ENCODE measurements at regions not wholly inside any gene's neighbourhood (a gene's known extent, or its start where the extent isn't known, plus 50 kb on each side); places are given as distances from the start of the nearest gene placed in this dataset.

DNA sequence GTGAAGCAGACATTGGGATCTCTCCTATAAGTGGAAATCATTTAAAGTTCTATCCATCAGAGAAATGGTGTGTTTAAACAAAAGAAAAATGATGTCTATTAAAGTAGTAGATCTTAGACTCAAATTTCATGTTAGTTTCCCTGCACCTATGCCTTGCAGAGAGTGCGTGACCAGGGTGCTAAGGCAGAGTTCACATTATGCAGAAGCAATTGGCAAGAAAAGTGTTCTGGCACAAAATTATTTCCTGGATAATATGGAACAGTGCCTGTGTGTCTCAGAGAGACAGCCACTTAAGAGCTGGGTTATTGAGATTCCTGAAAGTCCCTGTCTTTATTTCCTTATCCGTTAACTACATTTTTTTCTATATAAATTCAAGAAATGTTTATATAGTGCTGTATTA is 457.0 kb downstream of the CDH8 start:
- Mint-ChIP-seq H3K27ac (no peak overlapping the region), H3K27me3 (ENCODE audit: low read depth) (peaks cover 4% of the 10 kb centered on the region)
- no peak for TF ChIP-seq CTCF (IDR thresholded peaks at IDR 0.05; ENCODE audit: unreplicated experiment in 3 of 3)

DNA sequence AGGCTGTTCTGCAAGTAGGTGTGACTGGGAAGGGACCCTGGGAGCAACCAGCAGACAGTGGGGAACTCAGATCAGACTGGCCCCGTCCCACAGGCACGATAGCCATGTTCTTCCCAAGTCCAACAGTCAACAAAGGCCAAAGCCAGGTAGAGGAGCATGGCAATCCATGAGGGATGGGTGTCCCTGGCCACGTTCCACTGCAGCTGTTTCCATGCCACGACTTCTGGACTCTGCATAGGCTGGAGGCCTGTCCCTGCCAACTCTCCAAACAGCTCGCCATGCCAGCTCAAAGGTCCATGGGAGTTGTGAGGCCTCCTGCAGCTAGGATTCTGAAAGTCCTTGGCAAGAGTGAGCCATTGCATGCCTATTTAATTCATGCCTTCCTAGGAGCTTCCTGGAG is 459.8 kb downstream of the CDH8 start:
- H3K4me3 Mint-ChIP-seq, result no peak overlapping the region
- no peak overlapping the region for H3K27ac Mint-ChIP-seq
- no peaks in the 10 kb centered on the region for H3K36me3 Mint-ChIP-seq (ENCODE audit: low read depth)
- H3K27me3 Mint-ChIP-seq (ENCODE audit: low read depth), result peaks cover 4% of the 10 kb centered on the region
- TF ChIP-seq CTCF (IDR thresholded peaks at IDR 0.05; ENCODE audit: unreplicated experiment in 3 of 3), result no peak
- no peaks in the 10 kb centered on the region for H3K9me3 Mint-ChIP-seq
- H3K4me1 Mint-ChIP-seq, result no peaks in the 10 kb centered on the region

More for the DNA sequence above, 457.0 kb downstream of the CDH8 start:
- Mint-ChIP-seq H3K4me3 (no peak overlapping the region), H3K9me3 (no peaks in the 10 kb centered on the region), H3K36me3 (ENCODE audit: low read depth) (no peaks in the 10 kb centered on the region), H3K4me1 (no peaks in the 10 kb centered on the region)

- no peak overlapping the region for H3K4me3 Mint-ChIP-seq
- TF ChIP-seq CTCF (IDR thresholded peaks at IDR 0.05; ENCODE audit: unreplicated experiment in 3 of 3), result no peak
- H3K4me1 Mint-ChIP-seq, result no peaks in the 10 kb centered on the region
- H3K36me3 Mint-ChIP-seq (ENCODE audit: low read depth), result no peaks in the 10 kb centered on the region
- no peaks in the 10 kb centered on the region for H3K9me3 Mint-ChIP-seq
- H3K27ac Mint-ChIP-seq, result no peak overlapping the region
- H3K27me3 Mint-ChIP-seq (ENCODE audit: low read depth), result peaks cover 4% of the 10 kb centered on the region
These were observed 460.6 kb downstream of the CDH8 start for GRCh38 chr16:61575617-61576016.

DNA sequence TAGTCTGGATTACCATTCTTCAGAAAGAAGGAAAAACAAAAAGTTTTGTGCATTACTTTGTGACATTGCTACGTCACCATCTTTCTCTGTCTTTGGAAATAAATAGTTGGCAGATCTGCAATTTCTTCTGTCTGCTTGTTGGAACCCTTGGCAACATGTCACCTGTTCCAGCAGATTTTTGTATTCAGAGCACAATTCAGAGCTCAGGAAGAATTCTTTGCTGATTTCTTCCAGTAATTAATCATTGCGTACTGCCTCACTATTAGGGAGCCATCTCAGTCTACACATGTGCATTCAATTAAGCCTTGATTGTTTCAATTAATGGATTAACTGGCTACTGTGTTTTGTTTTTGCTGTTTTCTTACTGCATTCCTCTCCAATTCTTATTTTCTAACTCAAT is 467.2 kb downstream of the CDH8 start:
- no peaks in the 10 kb centered on the region for H3K9me3 Mint-ChIP-seq
- TF ChIP-seq CTCF (IDR thresholded peaks at IDR 0.05; ENCODE audit: unreplicated experiment in 3 of 3), result no peak
- H3K4me3 Mint-ChIP-seq, result no peak overlapping the region
- H3K27ac Mint-ChIP-seq, result no peak overlapping the region
- H3K4me1 Mint-ChIP-seq, result peaks cover 9% of the 10 kb centered on the region
- H3K27me3 Mint-ChIP-seq (ENCODE audit: low read depth), result no peaks in the 10 kb centered on the region
- H3K36me3 Mint-ChIP-seq (ENCODE audit: low read depth), result no peaks in the 10 kb centered on the region

- Mint-ChIP-seq H3K27ac (no peak overlapping the region), H3K9me3 (no peaks in the 10 kb centered on the region), H3K4me3 (no peak overlapping the region), H3K27me3 (ENCODE audit: low read depth) (no peaks in the 10 kb centered on the region), H3K4me1 (peaks cover 9% of the 10 kb centered on the region), H3K36me3 (ENCODE audit: low read depth) (no peaks in the 10 kb centered on the region)
- no peak for TF ChIP-seq CTCF (IDR thresholded peaks at IDR 0.05; ENCODE audit: unreplicated experiment in 3 of 3)
These were observed 471.5 kb downstream of the CDH8 start for GRCh38 chr16:61564716-61565115.

DNA sequence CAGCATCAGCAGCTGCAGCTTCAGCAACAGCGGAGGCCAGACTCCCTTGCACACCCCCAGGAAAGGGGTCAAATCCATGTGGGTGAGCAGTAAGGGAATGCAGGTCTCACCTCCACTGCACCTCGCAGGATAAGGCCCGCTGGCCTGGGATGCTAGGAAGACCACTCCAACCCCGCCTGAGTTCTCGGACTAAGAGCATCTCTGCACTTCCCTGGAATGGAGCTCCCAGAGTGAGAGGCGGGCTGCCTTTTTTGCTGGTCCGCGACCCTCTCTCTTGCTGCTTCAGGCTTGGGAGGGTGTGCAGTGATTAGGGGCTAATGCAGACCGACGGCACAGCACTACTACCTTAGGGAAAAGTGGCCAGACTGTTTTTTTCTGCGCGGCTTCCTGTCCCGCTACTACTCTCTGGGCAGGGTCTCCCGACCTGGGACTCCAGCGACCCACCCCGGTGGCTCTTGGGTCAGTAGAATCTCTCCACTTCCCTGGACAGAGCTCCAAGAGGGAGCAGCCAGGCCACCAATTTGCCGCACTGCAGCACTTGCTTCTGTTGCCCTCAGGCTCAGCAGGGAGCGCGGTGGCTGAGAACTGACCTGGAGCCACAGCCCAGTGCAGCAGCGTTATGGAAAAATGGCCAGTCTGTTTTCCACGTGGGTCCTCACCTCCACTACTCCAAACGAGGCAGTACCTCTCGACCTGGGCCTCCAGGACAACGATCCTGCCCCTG is 480.4 kb downstream of the CDH8 start:
- TF ChIP-seq CTCF (IDR thresholded peaks at IDR 0.05; ENCODE audit: unreplicated experiment in 3 of 3), result no peak
- Mint-ChIP-seq H3K36me3 (ENCODE audit: low read depth) (no peaks in the 10 kb centered on the region), H3K4me1 (no peaks in the 10 kb centered on the region), H3K27me3 (ENCODE audit: low read depth) (peaks cover 4% of the 10 kb centered on the region), H3K9me3 (no peaks in the 10 kb centered on the region), H3K27ac (no peak overlapping the region), H3K4me3 (no peak overlapping the region)

All from nephron (organoid).